A549 (cell line): ENCODE measurements at regions not wholly inside any gene's neighbourhood (a gene's known extent, or its start where the extent isn't known, plus 50 kb on each side); places are given as distances from the start of the nearest gene placed in this dataset.
"Not testable (repeated sequence)": the region's sequence is repeated elsewhere in the genome, so short reads cannot be mapped to it uniquely, and the experiment has no call there.

Experiments used
- CEBPB ChIP-seq, 2 experiments: fragments of >200 bp in 1 of 2; sonication (Bioruptor Twin) in 1 of 2; formaldehyde crosslinking in 1 of 2; IDR thresholded peaks; 2 replicates each; pipeline ENCODE4 v1.6.1; 2012 to 2016
- EHF ChIP-seq: fragments of 250-450 bp; sonication (Bioruptor Pico); IDR thresholded peaks from 2 replicates; pipeline ENCODE4 v1.5.0; 2020; ENCODE audit warnings: mild to moderate bottlenecking
- EP300 ChIP-seq, 2 experiments: fragments of >200 bp; sonication (Bioruptor Twin); formaldehyde crosslinking; IDR thresholded peaks; 2 replicates in 1 of 2; 3 replicates in 1 of 2; pipeline ENCODE4 v1.6.1; 2016 to 2017
- MAZ ChIP-seq: fragments of 150-350 bp; IDR thresholded peaks from 2 replicates; pipeline ENCODE4 v1.6.1; 2014; ENCODE audit warnings: antibody characterized with exemption, low read depth, low read length, borderline replicate concordance
- POLR2AphosphoS2 ChIP-seq: conservative IDR thresholded peaks from 2 replicates; pipeline ENCODE4 v1.6.1; 2012; ENCODE audit warnings: low read length, improper control_type of control experiment, inconsistent platforms
- TF ChIP-seq, protein P1 (sequence below): fragments of >200 bp; sonication (Bioruptor Twin); formaldehyde crosslinking; IDR thresholded peaks from 3 replicates; pipeline ENCODE4 v1.5.1; 2016
- TF ChIP-seq, protein P2 (sequence below): fragments of 250-450 bp; sonication (Bioruptor Pico); IDR thresholded peaks from 2 replicates; pipeline ENCODE4 v1.5.0; 2021; ENCODE audit warnings: mild to moderate bottlenecking, moderate library complexity, borderline replicate concordance

GRCh38 chr10:64360240-64360639, 839.0 kb downstream of the REEP3 start:
- TF ChIP-seq CEBPB (IDR thresholded peaks at IDR 0.05); EHF (CRISPR knock-in tag); MAZ; EP300 (IDR thresholded peaks at IDR 0.05); POLR2AphosphoS2: not testable (repeated sequence)
- TF ChIP-seq, protein P1, sequence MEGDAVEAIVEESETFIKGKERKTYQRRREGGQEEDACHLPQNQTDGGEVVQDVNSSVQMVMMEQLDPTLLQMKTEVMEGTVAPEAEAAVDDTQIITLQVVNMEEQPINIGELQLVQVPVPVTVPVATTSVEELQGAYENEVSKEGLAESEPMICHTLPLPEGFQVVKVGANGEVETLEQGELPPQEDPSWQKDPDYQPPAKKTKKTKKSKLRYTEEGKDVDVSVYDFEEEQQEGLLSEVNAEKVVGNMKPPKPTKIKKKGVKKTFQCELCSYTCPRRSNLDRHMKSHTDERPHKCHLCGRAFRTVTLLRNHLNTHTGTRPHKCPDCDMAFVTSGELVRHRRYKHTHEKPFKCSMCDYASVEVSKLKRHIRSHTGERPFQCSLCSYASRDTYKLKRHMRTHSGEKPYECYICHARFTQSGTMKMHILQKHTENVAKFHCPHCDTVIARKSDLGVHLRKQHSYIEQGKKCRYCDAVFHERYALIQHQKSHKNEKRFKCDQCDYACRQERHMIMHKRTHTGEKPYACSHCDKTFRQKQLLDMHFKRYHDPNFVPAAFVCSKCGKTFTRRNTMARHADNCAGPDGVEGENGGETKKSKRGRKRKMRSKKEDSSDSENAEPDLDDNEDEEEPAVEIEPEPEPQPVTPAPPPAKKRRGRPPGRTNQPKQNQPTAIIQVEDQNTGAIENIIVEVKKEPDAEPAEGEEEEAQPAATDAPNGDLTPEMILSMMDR = not testable (repeated sequence)
- TF ChIP-seq, protein P2, sequence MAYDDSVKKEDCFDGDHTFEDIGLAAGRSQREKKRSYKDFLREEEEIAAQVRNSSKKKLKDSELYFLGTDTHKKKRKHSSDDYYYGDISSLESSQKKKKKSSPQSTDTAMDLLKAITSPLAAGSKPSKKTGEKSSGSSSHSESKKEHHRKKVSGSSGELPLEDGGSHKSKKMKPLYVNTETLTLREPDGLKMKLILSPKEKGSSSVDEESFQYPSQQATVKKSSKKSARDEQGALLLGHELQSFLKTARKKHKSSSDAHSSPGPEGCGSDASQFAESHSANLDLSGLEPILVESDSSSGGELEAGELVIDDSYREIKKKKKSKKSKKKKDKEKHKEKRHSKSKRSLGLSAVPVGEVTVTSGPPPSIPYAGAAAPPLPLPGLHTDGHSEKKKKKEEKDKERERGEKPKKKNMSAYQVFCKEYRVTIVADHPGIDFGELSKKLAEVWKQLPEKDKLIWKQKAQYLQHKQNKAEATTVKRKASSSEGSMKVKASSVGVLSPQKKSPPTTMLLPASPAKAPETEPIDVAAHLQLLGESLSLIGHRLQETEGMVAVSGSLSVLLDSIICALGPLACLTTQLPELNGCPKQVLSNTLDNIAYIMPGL (CRISPR knock-in tag) = not testable (repeated sequence)
